ENCODE measurements at regions not wholly inside any gene's neighbourhood (a gene's known extent, or its start where the extent isn't known, plus 50 kb on each side); places are given as distances from the start of the nearest gene placed in this dataset.

DNA sequence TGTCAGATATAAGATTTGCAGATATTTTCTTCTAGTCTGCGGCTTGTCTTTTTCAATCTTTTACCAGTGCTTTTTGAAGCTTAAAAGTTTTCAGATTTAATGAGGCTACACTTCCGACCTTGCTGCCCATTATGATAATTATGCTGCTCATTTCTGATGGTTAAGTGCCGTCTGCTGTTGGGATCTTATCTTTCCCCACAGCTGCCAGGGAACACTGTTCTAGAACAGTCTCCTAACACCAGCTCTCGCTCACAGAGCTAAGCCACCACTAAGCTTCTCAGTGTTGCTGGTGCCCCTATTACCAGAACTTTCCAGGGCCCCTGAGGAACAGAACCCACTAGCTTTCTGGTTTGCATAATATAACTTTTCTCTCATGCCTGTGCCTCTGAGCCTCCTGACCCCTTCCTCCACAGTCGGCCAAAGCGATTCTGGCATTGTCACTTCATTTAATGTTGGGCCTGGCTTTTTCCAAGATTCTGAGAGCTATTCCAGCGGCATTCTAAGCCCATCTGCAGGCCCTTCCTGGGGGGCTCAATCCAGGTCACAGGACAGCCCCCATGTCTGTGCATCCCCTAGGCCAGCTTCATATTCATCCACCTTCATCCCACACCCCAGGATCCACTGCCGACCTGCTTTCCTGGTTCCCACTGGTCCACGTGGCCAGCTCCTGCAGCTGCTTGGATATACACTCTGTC, 237.0 kb downstream of the PTPRU start:
- TF ChIP-seq YY1 (IDR thresholded peaks at IDR 0.05; ENCODE audit: insufficient read depth, insufficient read length) (no peak), ZNF274 (IDR thresholded peaks at IDR 0.05; ENCODE audit: low read depth, low read length) (no peak), SUZ12 (IDR thresholded peaks at IDR 0.05; ENCODE audit: extremely low read depth, insufficient read depth, insufficient read length) (no peak)

All from NT2/D1 (cell line).